GM12865 (cell line): ENCODE measurements at regions not wholly inside any gene's neighbourhood (a gene's known extent, or its start where the extent isn't known, plus 50 kb on each side); places are given as distances from the start of the nearest gene placed in this dataset.

Experiments used
- DNase-seq: peaks from one replicate; pipeline ENCODE4 v3.0.0; 2010; ENCODE audit warnings: low read depth
- H3K4me3 ChIP-seq: 2 replicates; pipeline ENCODE4 v1.5.1; 2011; ENCODE audit warnings: mild to moderate bottlenecking, low read depth, low read length, control low read depth
- CTCF ChIP-seq: IDR thresholded peaks from 2 replicates; pipeline ENCODE4 v1.5.1; 2011; ENCODE audit warnings: low read length, control low read depth, low read depth, inconsistent platforms; ENCODE audit not compliant: insufficient read depth; ENCODE audit errors: missing control alignments

DNA sequence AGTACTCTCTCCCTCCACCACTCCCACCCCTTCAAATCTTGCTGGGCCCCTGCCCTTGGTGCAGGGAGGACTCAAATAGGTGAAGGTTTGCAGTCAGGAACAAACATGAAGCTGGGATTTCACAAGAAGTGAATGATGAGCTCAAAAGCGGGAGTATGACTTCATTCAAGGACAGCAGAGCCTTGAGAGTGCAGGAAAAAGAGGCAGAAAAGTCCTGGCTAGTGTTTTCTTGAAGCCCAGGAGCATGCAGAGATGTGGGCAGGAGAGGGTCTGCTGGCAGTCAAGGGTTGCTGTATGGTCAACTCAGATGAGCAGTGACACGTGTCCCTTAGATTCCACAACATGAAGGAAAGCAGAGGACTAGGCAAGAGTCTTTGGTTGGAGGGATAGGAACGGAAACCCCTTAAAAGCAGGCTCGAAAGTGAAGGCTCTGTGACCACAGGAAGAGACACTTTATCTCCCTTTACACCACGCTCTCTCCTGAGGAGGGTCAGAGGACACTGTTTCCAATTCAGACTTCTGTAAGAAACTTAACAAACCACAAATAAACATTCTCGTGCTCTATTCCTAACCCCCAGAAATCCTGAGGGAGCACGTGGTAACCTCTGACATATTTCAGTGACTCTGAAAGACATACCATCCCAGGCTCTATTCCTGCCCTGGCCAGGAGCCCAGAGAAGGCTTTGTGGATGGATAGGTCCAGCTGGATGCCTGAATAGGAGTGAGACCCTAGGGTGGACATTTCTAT is 168.0 kb upstream of the NDN start:
- no peak for TF ChIP-seq CTCF
- no peak overlapping the region for H3K4me3 ChIP-seq
- no peak for DNase-seq

- TF ChIP-seq CTCF, result no peak
- no peak overlapping the region for H3K4me3 ChIP-seq
- no peak for DNase-seq
These were observed 168.8 kb upstream of the NDN start for GRCh38 chr15:23855947-23856346.

DNA sequence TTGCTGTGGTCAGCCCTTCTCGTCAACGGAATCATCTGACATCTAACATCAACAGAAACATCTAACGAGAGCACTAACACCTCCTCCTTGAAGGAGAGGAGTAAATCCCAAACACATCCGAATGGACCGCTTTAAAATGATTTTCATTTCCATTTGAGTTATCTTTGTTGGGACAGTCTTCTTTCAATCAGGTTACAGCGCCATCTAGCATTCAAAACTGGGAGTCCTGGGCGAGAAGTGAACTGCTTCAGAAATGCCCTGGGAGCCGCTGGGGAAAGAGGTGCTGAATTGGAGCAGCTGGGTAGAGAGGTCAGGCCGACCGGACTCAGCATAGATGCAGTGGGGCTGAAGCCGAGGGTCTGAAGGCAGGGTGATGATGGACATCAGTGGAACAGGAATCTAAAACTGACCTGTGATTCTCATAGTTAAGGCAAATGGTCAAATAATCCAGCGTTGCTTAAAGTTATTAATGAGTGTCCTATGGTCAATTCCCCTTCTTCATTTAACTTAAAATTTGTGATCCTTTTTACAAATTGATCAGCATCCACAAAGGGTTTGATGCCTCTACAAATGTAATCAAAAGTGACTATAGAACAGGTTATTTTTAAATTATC is 170.0 kb upstream of the NDN start:
- DNase-seq, result no peak
- H3K4me3 ChIP-seq, result no peak overlapping the region
- TF ChIP-seq CTCF, result no peak

DNA sequence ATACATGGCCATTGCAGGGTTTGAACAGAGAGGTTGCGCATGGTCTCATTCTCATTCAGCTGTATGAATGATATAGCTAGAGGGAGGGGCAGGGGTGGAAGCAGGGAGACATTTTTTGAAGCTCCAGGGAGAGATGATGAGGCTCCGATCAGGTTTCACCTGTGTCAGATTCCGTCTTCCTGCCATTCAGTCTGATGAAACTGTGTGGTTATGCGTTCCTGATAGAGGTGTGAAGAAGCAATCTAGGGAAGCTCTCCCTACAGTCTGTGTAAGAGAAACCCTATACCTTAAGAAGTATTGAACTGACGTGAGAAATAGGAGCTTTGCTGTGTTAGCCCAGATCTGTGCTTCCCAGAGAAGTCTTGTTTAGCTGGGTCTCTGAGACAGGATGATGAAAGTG is 171.9 kb upstream of the NDN start:
- DNase-seq, result no peak
- TF ChIP-seq CTCF, result no peak
- no peak overlapping the region for H3K4me3 ChIP-seq

- no peak for TF ChIP-seq CTCF
- no peak overlapping the region for H3K4me3 ChIP-seq
- DNase-seq, result no peak
These were observed 173.5 kb upstream of the NDN start for GRCh38 chr15:23860290-23861245.

DNA sequence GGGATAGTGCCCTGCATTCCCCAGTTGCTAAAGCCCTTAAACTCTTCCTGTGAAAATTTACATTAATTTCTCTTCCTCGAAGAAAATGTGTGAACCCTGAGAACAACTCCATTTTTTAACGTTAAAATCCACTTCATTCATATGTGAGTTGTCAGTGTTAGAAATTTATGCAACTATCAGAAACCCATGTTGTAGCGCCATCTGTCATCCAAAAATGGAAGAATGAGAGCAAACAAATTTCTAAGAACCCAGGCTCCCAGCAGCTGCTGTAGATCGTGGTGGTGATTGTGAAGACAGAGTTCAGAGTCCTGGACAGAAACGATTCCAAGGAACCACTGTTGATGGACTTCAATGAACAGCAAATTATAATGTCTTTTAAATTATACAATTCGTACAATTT is 179.7 kb upstream of the NDN start:
- TF ChIP-seq CTCF, result no peak
- no peak for DNase-seq
- no peak overlapping the region for H3K4me3 ChIP-seq
